ENCODE measurements at regions not wholly inside any gene's neighbourhood (a gene's known extent, or its start where the extent isn't known, plus 50 kb on each side); places are given as distances from the start of the nearest gene placed in this dataset.

DNA sequence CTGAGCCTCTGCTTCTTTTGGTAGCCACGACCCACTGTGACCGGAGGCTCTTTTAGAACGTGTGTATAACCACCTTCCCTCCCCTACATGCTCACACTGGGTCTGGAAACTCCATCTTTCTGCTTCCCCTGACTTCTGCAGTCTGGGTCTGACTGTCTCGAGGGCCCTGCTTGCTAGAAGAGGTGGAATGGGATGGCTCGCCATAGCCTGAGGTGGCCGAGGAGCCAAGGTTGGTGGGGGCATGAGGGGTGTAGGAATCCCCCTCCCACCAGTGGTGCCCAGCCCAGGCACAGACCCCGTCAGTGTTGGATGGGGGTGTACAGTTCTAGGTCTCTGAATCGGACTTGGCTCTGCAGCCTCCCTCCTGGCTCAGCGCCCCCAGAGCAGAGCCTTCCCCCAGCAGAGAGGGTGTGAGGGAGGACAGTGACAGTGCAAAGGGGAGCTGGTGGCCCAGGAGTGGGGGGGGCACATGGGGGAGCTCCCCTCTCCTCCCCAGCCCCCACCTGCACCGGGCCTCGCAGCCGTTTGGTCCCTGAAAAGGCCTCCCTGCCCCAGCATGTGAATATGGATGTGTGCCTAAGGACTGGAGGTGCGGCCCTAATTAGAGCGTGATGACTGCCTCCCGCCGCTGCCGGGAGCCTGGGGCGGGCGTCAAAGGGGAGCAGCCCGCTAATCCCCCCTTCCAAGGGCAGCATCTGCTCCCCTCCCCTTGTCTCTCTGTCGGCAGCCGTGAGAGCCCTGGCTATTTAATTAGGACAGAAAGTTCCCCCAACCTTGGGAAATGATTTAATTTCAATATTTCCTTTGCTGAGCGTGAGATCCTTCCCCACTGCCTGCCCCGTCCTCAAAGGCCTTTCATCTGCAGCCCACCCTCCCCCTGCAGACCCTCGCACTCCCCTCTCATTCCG lies 196.2 kb upstream of the C14orf180 start:
- TF ChIP-seq, protein P1, sequence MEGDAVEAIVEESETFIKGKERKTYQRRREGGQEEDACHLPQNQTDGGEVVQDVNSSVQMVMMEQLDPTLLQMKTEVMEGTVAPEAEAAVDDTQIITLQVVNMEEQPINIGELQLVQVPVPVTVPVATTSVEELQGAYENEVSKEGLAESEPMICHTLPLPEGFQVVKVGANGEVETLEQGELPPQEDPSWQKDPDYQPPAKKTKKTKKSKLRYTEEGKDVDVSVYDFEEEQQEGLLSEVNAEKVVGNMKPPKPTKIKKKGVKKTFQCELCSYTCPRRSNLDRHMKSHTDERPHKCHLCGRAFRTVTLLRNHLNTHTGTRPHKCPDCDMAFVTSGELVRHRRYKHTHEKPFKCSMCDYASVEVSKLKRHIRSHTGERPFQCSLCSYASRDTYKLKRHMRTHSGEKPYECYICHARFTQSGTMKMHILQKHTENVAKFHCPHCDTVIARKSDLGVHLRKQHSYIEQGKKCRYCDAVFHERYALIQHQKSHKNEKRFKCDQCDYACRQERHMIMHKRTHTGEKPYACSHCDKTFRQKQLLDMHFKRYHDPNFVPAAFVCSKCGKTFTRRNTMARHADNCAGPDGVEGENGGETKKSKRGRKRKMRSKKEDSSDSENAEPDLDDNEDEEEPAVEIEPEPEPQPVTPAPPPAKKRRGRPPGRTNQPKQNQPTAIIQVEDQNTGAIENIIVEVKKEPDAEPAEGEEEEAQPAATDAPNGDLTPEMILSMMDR (IDR thresholded peaks at IDR 0.05): no peak
- no peak for TF ChIP-seq POLR2A (IDR thresholded peaks at IDR 0.05)

All from breast epithelium (tissue), 3 donors.